ENCODE measurements at regions not wholly inside any gene's neighbourhood (a gene's known extent, or its start where the extent isn't known, plus 50 kb on each side); places are given as distances from the start of the nearest gene placed in this dataset.
"Not testable (repeated sequence)": the region's sequence is repeated elsewhere in the genome, so short reads cannot be mapped to it uniquely, and the experiment has no call there.

- not testable (repeated sequence) for DNase-seq
Measured at GRCh38 chr2:242159921-242160320, 290.4 kb downstream of the RTP5 start.

GRCh38 chr2:242165115-242165514 lies 295.6 kb downstream of the RTP5 start:
- DNase-seq, result not testable (repeated sequence)

- DNase-seq, result not testable (repeated sequence)
Measured at GRCh38 chr2:242171290-242171689, 301.8 kb downstream of the RTP5 start.

All from stimulated activated CD4-positive, alpha-beta T cell treated with anti-CD3 and anti-CD28 coated beads, Interleukin-4, amount 100 ng/mL, for 4 hours (primary cell).